ENCODE measurements at regions not wholly inside any gene's neighbourhood (a gene's known extent, or its start where the extent isn't known, plus 50 kb on each side); places are given as distances from the start of the nearest gene placed in this dataset.
"Not testable (repeated sequence)": the region's sequence is repeated elsewhere in the genome, so short reads cannot be mapped to it uniquely, and the experiment has no call there.

DNA sequence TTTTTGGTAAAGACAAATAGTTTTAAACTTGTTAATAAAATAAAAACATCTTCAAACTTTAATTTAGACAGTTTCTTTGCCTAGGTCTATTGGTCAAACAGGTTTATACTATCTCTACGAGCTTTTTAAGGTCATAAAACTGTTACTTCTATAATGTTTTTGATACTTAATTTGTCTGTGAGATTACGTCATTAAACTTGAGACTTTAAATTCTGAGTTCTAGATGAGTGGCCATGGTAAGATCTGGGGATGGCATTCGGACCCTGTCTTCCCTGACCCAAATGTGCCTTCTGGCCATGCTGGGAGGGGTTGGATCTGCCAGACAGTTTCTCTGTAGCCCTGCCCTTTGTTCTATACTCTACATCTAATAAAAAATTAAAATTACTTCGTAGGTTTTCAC, 497.8 kb downstream of the TMEM135 start:
- Histone ChIP-seq H3K79me2 (ENCODE audit: low read length) (no peaks in the 10 kb centered on the region), H3K4me2 (ENCODE audit: low read length) (no peak overlapping the region), H3F3A (ENCODE audit: low read length, unreplicated experiment) (no peaks in the 10 kb centered on the region), H3K36me3 (ENCODE audit: low read depth, low read length) (no peaks in the 10 kb centered on the region), H3K9ac (ENCODE audit: low read length) (no peak overlapping the region), H3K9me2 (replicated peaks; ENCODE audit: low read length) (no peaks in the 10 kb centered on the region), H3K4me1 (ENCODE audit: insufficient read depth, low read length) (no peaks in the 10 kb centered on the region), H3K27ac (ENCODE audit: low read length) (no peak overlapping the region), H3K4me3 (ENCODE audit: low read length) (no peak overlapping the region), H2AFZ (ENCODE audit: low read length) (no peak overlapping the region), H3K9me3 (ENCODE audit: low read length) (no peaks in the 10 kb centered on the region), H4K20me1 (ENCODE audit: low read length) (no peaks in the 10 kb centered on the region), H3K27me3 (ENCODE audit: low read length) (0 out of 2 replicates have a peak, but pooled peaks cover 4% of the 10 kb centered on the region)
- no peak for DNase-seq
- no peak for ATAC-seq
- intact Hi-C loops (cut with micrococcal nuclease): no loop called here
- TF ChIP-seq, protein P1, sequence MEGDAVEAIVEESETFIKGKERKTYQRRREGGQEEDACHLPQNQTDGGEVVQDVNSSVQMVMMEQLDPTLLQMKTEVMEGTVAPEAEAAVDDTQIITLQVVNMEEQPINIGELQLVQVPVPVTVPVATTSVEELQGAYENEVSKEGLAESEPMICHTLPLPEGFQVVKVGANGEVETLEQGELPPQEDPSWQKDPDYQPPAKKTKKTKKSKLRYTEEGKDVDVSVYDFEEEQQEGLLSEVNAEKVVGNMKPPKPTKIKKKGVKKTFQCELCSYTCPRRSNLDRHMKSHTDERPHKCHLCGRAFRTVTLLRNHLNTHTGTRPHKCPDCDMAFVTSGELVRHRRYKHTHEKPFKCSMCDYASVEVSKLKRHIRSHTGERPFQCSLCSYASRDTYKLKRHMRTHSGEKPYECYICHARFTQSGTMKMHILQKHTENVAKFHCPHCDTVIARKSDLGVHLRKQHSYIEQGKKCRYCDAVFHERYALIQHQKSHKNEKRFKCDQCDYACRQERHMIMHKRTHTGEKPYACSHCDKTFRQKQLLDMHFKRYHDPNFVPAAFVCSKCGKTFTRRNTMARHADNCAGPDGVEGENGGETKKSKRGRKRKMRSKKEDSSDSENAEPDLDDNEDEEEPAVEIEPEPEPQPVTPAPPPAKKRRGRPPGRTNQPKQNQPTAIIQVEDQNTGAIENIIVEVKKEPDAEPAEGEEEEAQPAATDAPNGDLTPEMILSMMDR (conservative IDR thresholded peaks at IDR 0.05; ENCODE audit: low read depth, low read length): no peak
- TF ChIP-seq EZH2phosphoT487 (IDR thresholded peaks at IDR 0.05; ENCODE audit: borderline replicate concordance, low read length) (no peak), EZH2 (IDR thresholded peaks at IDR 0.05; ENCODE audit: low read length, unreplicated experiment) (no peak)
- ChIA-PET CTCF (no interaction called here), POLR2A (ENCODE audit: unreplicated experiment) (no interaction called here)
- no TSS peak for BruUV-seq (replicated peaks)

DNA sequence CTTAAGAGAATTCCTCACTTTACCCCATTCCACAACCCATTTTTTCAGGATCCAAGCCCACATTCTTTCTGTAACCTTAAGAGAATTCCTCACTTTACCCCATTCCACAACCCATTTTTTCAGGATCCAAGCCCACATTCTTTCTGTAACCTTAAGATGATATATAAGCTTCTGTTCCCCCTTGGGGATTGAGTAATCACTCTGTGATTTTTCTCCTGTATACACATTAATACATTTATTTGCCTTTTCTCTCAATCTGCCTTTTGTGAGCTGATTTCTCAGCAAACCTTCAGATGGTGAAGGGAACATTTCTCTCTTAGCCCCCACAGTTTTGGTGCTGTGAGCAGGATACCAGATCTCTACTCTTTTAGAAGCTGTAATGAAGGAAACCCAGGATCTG, 494.1 kb downstream of the TMEM135 start:
- H4K20me1 ChIP-seq (ENCODE audit: low read length); ATAC-seq; H3K9ac ChIP-seq (ENCODE audit: low read length); BruUV-seq (replicated peaks); H3F3A ChIP-seq (ENCODE audit: low read length, unreplicated experiment); H3K4me3 ChIP-seq (ENCODE audit: low read length); H3K36me3 ChIP-seq (ENCODE audit: low read depth, low read length); intact Hi-C loops (cut with micrococcal nuclease); POLR2A ChIA-PET (ENCODE audit: unreplicated experiment); CTCF ChIA-PET; H2AFZ ChIP-seq (ENCODE audit: low read length); H3K4me1 ChIP-seq (ENCODE audit: insufficient read depth, low read length); H3K9me2 ChIP-seq (replicated peaks; ENCODE audit: low read length); DNase-seq; H3K27ac ChIP-seq (ENCODE audit: low read length); H3K4me2 ChIP-seq (ENCODE audit: low read length); H3K9me3 ChIP-seq (ENCODE audit: low read length); H3K79me2 ChIP-seq (ENCODE audit: low read length); H3K27me3 ChIP-seq (ENCODE audit: low read length): not testable (repeated sequence)

DNA sequence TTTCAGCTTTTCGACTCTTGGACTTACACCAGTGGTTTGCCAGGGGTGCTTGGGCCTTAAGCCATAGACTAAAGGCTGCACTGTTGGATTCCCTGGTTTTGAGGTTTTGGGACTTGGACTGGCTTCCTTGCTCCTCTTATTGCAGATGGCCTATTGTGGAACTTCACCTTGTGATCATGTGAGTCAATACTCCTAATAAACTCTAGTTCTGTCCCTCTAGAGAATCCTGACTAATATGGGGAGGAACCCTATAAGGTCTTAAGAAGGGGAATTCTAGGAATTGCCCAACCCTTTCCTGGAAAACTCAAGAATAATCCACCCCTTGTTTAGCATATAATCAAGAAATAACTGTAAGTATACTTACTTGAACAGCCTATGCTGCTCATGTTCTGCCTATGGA, 491.8 kb downstream of the TMEM135 start:
- no peak for TF ChIP-seq EZH2phosphoT487 (IDR thresholded peaks at IDR 0.05; ENCODE audit: borderline replicate concordance, low read length)
- TF ChIP-seq, protein P1 (conservative IDR thresholded peaks at IDR 0.05; ENCODE audit: low read depth, low read length): no peak
- TF ChIP-seq EZH2 (IDR thresholded peaks at IDR 0.05; ENCODE audit: low read length, unreplicated experiment): no peak
- Histone ChIP-seq H4K20me1 (ENCODE audit: low read length) (no peaks in the 10 kb centered on the region), H3K4me3 (ENCODE audit: low read length) (no peak overlapping the region), H3K4me2 (ENCODE audit: low read length) (no peak overlapping the region), H3F3A (ENCODE audit: low read length, unreplicated experiment) (no peaks in the 10 kb centered on the region), H3K4me1 (ENCODE audit: insufficient read depth, low read length) (no peaks in the 10 kb centered on the region), H2AFZ (ENCODE audit: low read length) (no peak overlapping the region), H3K9me2 (replicated peaks; ENCODE audit: low read length) (no peaks in the 10 kb centered on the region), H3K9me3 (ENCODE audit: low read length) (no peaks in the 10 kb centered on the region), H3K36me3 (ENCODE audit: low read depth, low read length) (no peaks in the 10 kb centered on the region), H3K79me2 (ENCODE audit: low read length) (no peaks in the 10 kb centered on the region), H3K27ac (ENCODE audit: low read length) (no peak overlapping the region), H3K27me3 (ENCODE audit: low read length) (0 out of 2 replicates have a peak, but pooled peaks cover 5% of the 10 kb centered on the region), H3K9ac (ENCODE audit: low read length) (no peak overlapping the region)
- DNase-seq: no peak
- intact Hi-C loops (cut with micrococcal nuclease): no loop called here
- ChIA-PET POLR2A (ENCODE audit: unreplicated experiment) (no interaction called here), CTCF (no interaction called here)
- no TSS peak for BruUV-seq (replicated peaks)
- no peak for ATAC-seq

Data from PC-3 (cell line).